ENCODE measurements at regions not wholly inside any gene's neighbourhood (a gene's known extent, or its start where the extent isn't known, plus 50 kb on each side); places are given as distances from the start of the nearest gene placed in this dataset.

GRCh38 chr1:175864625-175865024 lies 121.2 kb upstream of the TNR start:
- no peak for DNase-seq

DNA sequence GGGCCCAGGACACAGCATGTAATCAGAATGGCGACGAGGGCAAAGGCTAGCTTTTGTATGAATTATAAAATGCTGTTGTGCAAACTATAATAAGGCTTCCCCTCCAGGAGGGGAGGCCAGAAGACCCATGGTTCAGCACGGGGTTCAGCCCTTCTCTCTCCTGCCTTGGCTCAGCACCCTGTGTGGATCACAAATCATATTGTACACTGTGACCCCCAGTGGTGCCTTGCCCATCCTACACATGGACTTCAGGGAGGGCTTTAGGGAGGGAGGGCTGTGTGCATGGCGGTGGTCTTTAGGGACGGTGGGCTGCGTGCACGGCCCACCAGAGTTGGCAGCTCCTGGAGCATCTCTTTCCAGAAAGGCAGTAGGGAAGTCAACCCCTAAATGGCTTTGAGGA lies 120.8 kb upstream of the TNR start:
- no peak for DNase-seq

- no peak for DNase-seq
Measured at GRCh38 chr1:175863299-175864050, 120.1 kb upstream of the TNR start.

DNA sequence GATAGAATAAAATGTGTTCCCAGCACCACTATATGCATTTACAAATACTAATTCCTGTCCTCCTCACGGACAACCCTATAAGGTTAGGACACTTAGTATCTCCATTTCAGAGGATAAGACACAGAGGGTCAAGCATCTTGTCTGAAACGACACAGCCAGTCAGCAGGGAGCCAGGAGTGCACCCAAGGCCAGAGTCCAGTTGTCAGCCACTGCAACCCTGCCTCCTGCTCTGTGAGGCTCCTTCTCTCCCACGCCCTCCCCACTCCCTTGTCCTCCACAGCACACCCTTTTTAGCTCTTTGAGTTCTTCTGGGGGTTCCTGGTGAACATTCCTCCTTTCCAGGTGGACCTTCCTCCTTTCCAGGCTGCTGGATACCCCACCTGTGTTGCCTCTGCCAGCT lies 119.0 kb upstream of the TNR start:
- DNase-seq: no peak

- DNase-seq: no peak
Measured at GRCh38 chr1:175861626-175862367, 118.4 kb upstream of the TNR start.

DNA sequence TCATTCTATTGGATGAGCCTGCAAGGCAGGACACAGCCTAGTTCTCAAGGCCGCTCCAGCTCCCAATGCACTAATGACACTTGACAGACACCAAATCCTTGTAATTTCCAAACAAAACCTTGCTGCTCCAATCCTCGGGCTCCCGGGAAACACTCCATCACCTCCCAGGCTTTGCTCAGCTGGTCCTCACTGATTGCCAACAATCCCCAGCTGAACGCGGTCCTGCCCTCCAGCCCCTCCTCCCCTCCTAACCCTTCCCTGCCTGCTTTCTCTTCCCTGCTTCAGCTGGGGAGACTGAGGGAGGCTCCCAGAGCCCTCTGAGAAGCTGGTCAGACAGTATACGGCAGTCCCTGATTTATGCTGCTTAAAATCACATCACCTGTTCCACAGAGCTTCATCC lies 114.4 kb upstream of the TNR start:
- no peak for DNase-seq

DNA sequence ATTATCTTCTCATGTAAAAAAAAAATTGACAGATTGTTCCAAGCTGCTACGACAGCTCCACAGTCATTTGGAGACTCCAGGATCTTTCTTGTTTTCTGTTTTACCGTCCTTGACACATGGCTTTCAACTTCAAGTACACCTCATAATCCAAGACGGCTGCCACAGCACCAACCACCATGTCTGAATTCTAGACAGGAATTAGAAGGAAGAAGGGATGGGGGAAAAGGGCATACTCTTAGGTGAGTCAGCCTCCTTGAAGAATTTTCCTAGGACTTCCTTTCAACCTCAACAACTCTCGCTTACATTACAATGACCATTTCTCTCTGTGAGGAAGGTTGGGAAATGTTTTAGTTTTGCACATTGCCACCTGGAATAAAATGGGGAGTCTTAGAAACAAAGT lies 110.3 kb upstream of the TNR start:
- no peak for DNase-seq

DNA sequence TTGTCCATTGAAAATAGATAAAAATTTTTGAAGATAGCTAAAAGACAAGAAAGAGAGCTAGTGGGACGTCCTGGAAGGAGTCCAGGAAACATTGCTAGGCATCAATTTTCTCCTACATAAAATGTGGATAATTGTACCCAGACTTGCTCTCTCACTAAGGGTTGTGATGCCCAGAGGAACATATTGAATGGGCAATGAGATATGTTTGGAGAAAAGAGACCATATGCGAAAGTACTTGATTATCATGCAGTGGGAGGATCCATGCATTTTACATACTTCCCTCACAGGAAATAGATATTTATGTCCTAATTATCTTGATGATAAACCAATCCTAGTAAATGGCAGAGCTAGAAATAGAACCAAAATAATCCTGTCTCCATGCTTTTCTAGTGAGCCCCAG lies 108.4 kb upstream of the TNR start:
- DNase-seq: no peak

GRCh38 chr1:175848329-175848728 lies 104.9 kb upstream of the TNR start:
- no peak for DNase-seq

DNA sequence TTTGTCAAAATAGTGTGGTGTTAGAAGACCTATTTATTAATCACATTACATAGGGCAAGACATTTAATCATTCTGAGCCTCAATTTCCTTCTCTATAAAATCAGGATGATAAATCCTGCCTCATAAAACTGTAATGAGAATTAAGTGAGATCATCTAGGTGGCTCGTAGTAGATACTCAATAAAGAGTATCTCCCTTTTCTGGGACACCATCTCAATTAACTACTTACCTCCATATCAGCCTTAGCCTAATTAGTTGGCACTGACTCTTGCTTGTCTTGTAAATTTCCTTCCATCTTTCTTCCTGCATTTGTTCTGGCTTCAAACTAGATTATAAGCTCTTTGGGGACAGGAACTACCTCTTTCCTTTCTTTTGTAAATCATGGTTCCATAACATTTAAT lies 102.6 kb upstream of the TNR start:
- no peak for DNase-seq

DNA sequence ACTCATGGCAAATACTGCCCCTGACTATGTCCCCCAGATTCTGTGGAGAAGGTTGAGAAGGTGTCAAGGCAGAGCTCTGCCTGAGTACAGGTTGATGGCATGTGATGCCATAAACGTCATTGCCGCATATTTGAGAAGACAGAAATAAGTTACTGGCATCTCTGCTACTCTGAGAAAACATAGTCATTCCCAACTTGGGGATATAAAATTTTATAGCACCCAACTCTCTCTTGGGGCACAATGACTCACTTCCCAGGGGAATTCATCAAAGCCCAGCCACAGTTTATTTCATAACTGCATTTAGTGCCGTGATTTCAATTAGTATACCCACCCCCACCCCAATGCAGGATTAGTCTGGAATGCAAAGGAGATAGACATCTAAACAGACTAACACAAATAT lies 101.9 kb upstream of the TNR start:
- DNase-seq: no peak

DNA sequence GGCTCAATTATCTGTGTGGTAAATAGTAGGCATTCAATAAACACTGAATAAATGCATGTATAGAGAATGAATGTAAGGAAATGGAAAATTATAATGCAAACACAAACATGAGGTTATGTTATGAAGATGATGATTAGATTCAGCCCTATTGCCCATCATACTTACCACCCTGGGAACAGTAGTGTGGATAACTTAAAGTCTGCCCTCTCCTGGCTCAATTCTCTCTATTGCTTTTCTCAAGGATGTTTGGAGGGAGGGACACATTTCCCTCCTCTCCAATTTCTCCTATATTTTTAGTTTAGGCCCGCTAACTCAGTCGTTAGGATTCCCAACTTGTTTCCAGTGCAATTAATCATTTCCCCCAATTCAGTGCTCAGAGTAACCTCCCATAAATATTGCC lies 101.5 kb upstream of the TNR start:
- no peak for DNase-seq

DNA sequence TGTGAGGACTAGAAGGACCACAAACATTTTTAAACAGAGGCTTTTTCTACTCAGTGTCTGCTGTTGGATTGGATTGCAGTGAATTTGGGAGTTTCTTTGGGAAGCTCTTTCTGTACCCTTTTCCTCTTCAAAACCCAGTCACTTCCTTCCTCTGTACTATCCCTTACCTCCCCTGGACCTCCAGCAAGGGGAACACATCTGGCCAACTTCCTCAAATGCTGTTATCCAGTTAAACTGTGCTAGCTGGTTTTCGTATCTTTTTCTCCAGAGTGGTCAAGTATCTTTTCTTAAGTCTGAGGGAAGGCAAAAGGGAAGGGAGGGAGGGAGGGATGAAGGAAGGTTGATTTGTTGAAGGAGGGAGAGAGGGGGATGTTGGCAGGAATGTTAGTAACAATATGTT lies 99.2 kb upstream of the TNR start:
- DNase-seq: no peak

DNA sequence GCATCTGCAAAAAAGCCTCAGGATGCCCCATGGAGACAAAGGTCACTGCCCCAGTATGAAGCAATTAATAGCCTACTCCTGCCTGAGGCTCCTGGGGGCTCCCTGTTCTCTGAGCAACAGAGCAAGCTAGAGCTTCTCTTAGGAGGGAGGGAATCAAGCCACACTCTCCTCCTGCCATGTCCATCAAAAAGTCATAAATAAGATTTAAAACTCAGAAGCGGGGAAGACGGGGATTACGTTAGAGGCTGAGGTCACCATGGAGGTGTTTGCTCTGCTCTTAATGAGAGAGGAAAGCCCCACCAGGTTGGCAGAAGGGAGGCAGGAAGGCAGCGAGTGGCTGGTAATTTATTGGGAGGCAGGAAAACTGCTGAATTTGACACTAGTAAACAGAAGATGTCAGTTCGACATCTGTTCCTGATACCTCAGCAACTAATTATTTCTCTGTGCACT lies 98.4 kb upstream of the TNR start:
- DNase-seq: no peak

- no peak for DNase-seq
Measured at GRCh38 chr1:175840787-175841186, 97.4 kb upstream of the TNR start.

DNA sequence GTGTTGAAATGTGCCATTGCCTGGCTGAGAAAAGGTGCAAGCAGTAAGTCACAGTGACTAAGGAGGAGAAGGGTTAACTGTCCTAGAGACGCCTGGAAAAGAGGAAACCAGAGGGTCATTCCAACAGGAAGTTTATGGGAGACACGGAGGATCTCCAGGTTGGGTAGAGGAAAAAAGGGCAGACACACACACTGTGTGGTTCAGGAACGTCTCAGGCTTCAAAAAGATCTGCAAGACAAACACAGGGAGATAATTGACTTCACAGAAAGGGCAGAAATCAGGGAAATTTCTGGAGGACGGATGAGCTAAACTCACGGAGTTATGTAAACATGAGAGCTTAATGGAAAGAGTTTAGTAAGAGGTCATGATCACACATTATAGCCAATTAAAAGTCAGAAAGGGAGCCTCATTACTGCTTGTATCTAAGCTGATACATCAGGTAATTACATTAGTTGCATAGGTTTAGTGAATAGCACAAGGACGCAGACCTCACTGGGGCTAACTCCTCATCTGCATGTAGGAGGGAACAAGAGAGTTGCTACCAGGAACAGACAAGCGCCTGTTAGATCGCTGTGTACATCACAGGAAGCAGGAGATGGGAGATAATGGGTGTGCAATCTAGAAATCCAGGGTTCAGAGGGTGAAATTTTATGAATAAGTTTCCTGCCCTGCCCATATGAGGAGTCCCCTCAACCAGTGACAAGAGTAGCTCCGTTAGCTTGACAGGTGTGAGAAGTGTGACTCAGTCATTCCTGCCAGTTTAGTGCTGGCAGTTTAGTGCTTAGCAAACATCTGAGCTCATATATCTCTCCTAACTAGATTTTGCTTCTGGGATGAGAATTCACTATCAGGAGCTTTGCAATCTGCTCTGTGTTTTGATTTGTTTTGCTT lies 96.6 kb upstream of the TNR start:
- no peak for DNase-seq

- no peak for DNase-seq
Measured at GRCh38 chr1:175834597-175834996, 91.2 kb upstream of the TNR start.

DNA sequence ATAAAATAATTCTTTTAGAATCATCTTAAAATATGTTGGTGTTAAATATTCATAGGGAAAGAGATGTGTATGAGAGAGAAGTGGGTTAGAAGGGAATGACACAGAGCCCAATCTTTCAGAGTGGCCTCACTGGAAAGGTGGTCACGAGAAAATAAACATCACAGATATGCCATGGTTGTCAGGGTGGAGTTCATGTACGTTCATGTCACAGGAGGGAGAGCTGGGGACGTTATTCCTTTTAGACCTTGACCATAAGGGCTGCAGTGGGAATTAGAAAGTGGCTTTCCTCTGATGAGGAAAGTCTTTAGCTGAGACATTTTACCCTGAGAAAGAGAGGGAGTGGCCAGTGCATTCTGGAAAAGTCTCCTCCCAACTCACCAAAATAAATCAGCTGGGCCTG lies 90.6 kb upstream of the TNR start:
- no peak for DNase-seq

- no peak for DNase-seq
Measured at GRCh38 chr1:175833502-175833901, 90.1 kb upstream of the TNR start.

GRCh38 chr1:175830500-175830899 lies 87.1 kb upstream of the TNR start:
- DNase-seq: no peak

GRCh38 chr1:175829845-175830244 lies 86.5 kb upstream of the TNR start:
- no peak for DNase-seq

DNA sequence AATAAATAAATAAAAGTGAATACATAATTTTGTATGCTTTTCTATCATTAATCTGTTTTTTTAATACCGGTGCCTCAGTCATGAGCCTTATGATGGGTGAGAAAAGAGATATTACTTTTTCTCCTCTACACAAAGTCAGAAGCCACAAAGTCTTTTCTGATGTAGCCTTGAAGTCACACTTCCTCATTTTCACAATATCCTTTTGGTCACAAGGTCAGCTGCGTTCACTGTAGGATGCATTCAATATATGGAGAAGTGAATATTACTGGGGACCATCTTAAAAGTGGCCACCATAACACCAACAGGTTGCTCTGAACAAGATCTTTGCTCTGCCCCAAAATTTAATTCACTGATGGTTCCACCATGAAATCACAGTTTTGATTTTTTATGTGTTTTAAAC lies 83.3 kb upstream of the TNR start:
- DNase-seq: no peak

GRCh38 chr1:175824079-175824478 lies 80.7 kb upstream of the TNR start:
- no peak for DNase-seq

- no peak for DNase-seq
Measured at GRCh38 chr1:175823406-175823805, 80.0 kb upstream of the TNR start.
